ENCODE measurements at regions not wholly inside any gene's neighbourhood (a gene's known extent, or its start where the extent isn't known, plus 50 kb on each side); places are given as distances from the start of the nearest gene placed in this dataset.
A peak's percentile ranks its signal among the peaks of the same experiment; 100 is the strongest.

GRCh38 chr3:72232777-72233176, 447.8 kb upstream of the PROK2 start:
- Histone ChIP-seq H2AK5ac (ENCODE audit: insufficient read length, low read length) (no peak overlapping the region), H4K8ac (replicated peaks; ENCODE audit: insufficient read length, low read depth, low read length) (no peak overlapping the region), H4K5ac (ENCODE audit: insufficient read length, low read depth, low read length) (no peak overlapping the region), H3K14ac (ENCODE audit: insufficient read depth, low read length) (no peak overlapping the region), H3K27me3 (ENCODE audit: insufficient read depth, low read length) (no peaks in the 10 kb centered on the region), H2BK20ac (ENCODE audit: low read depth, low read length, poor library complexity, severe bottlenecking) (no peak overlapping the region), H2BK15ac (ENCODE audit: low read depth, low read length) (no peak overlapping the region), H4K91ac (ENCODE audit: insufficient read length, low read depth, low read length) (no peak overlapping the region), H3K23ac (ENCODE audit: insufficient read length, low read depth, low read length) (no peak overlapping the region), H2BK5ac (ENCODE audit: insufficient read length, low read length) (no peak overlapping the region), H4K20me1 (ENCODE audit: control insufficient read depth, insufficient read depth, insufficient read length) (no peaks in the 10 kb centered on the region), H3K23me2 (ENCODE audit: insufficient read length, low read depth, low read length, poor library complexity, severe bottlenecking) (no peaks in the 10 kb centered on the region), H3K27ac (ENCODE audit: insufficient read length, low read depth, low read length) (no peak overlapping the region), H3K56ac (ENCODE audit: insufficient read length, low read depth, low read length) (no peak overlapping the region), H3K9ac (ENCODE audit: extremely low read depth, insufficient read length, low read length) (no peak overlapping the region), H3K4me2 (ENCODE audit: insufficient read depth, insufficient read length, low read length) (no peak overlapping the region), H3K9me3 (ENCODE audit: control insufficient read depth, low read depth, low read length) (no peaks in the 10 kb centered on the region), H3K79me2 (ENCODE audit: insufficient read depth, low read length) (no peaks in the 10 kb centered on the region), H3K4me1 (ENCODE audit: insufficient read depth, low read length) (no peaks in the 10 kb centered on the region), H2AFZ (ENCODE audit: low read length) (no peak overlapping the region), H2BK12ac (ENCODE audit: insufficient read length, low read depth, low read length) (no peak overlapping the region), H2BK120ac (ENCODE audit: low read depth, low read length, poor library complexity, severe bottlenecking) (no peak overlapping the region), H3T11ph (ENCODE audit: low read length) (no peak overlapping the region), H3K79me1 (ENCODE audit: insufficient read depth, low read depth, low read length, poor library complexity, severe bottlenecking) (no peaks in the 10 kb centered on the region), H3K4ac (ENCODE audit: low read depth, low read length) (no peak overlapping the region), H3K18ac (ENCODE audit: insufficient read length, low read depth, low read length) (no peak overlapping the region)
- Mint-ChIP-seq H3K4me1 (peaks cover 2 to 8% of the 10 kb centered on the region in 2 experiments), H3K27ac (no peak overlapping the region; a peak in 1 of 7 replicates), H3K4me3 (no peak overlapping the region), H3K36me3 (ENCODE audit: insufficient read depth in 1 of 3, low read depth in 3 of 3) (no peaks in the 10 kb centered on the region), H3K27me3 (ENCODE audit: low read depth) (peaks cover 7% of the 10 kb centered on the region), H3K9me3 (peaks cover 0 to 2% of the 10 kb centered on the region in 2 experiments; a peak in 2 of 5 replicates)
- TF ChIP-seq, protein P1, sequence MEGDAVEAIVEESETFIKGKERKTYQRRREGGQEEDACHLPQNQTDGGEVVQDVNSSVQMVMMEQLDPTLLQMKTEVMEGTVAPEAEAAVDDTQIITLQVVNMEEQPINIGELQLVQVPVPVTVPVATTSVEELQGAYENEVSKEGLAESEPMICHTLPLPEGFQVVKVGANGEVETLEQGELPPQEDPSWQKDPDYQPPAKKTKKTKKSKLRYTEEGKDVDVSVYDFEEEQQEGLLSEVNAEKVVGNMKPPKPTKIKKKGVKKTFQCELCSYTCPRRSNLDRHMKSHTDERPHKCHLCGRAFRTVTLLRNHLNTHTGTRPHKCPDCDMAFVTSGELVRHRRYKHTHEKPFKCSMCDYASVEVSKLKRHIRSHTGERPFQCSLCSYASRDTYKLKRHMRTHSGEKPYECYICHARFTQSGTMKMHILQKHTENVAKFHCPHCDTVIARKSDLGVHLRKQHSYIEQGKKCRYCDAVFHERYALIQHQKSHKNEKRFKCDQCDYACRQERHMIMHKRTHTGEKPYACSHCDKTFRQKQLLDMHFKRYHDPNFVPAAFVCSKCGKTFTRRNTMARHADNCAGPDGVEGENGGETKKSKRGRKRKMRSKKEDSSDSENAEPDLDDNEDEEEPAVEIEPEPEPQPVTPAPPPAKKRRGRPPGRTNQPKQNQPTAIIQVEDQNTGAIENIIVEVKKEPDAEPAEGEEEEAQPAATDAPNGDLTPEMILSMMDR (conservative IDR thresholded peaks at IDR 0.05) = peak; percentile 40; the same call in 1 of the 3 replicates
- WGBS (ENCODE audit: extremely low coverage, insufficient read length, low lambda C conversion rate) = no CpG with 5 or more reads among the region's 6 CpGs
- DNase-seq = peak; percentile 43

Measured in H9 (cell line).